Amniotic epithelial cell (primary cell): ENCODE measurements at regions not wholly inside any gene's neighbourhood (a gene's known extent, or its start where the extent isn't known, plus 50 kb on each side); places are given as distances from the start of the nearest gene placed in this dataset.

Experiments
- DNase-seq: peaks from one replicate; pipeline ENCODE4 v3.0.0-alpha.2; 2010; ENCODE audit warnings: low read depth

GRCh38 chr19:31402529-31403316 is 53.5 kb upstream of the TSHZ3 start:
- no peak for DNase-seq

- no peak for DNase-seq
These were observed 56.9 kb upstream of the TSHZ3 start for GRCh38 chr19:31406106-31406505.

- DNase-seq: peak; percentile 73
These were observed 59.4 kb upstream of the TSHZ3 start for GRCh38 chr19:31408460-31409124.

GRCh38 chr19:31413353-31413752 is 64.1 kb upstream of the TSHZ3 start:
- DNase-seq: no peak

GRCh38 chr19:31415322-31415721 is 66.1 kb upstream of the TSHZ3 start:
- DNase-seq: no peak

GRCh38 chr19:31416548-31416947 is 67.3 kb upstream of the TSHZ3 start:
- no peak for DNase-seq

GRCh38 chr19:31418055-31418454 is 68.8 kb upstream of the TSHZ3 start:
- no peak for DNase-seq

GRCh38 chr19:31418692-31419430 is 69.6 kb upstream of the TSHZ3 start:
- no peak for DNase-seq

GRCh38 chr19:31419871-31420445 is 70.7 kb upstream of the TSHZ3 start:
- DNase-seq: no peak

- no peak for DNase-seq
These were observed 71.8 kb upstream of the TSHZ3 start for GRCh38 chr19:31421082-31421481.

GRCh38 chr19:31421856-31422255 is 72.6 kb upstream of the TSHZ3 start:
- no peak for DNase-seq

- no peak for DNase-seq
These were observed 74.7 kb upstream of the TSHZ3 start for GRCh38 chr19:31423896-31424295.

GRCh38 chr19:31424861-31425620 is 75.8 kb upstream of the TSHZ3 start:
- no peak for DNase-seq

GRCh38 chr19:31427857-31428256 is 78.6 kb upstream of the TSHZ3 start:
- no peak for DNase-seq

- DNase-seq: no peak
These were observed 81.1 kb upstream of the TSHZ3 start for GRCh38 chr19:31430381-31430780.

GRCh38 chr19:31432201-31432810 is 83.1 kb upstream of the TSHZ3 start:
- DNase-seq: no peak

GRCh38 chr19:31436121-31436776 is 87.0 kb upstream of the TSHZ3 start:
- peak; percentile 27 for DNase-seq

- no peak for DNase-seq
These were observed 89.4 kb upstream of the TSHZ3 start for GRCh38 chr19:31438401-31439269.

GRCh38 chr19:31439270-31439573 is 90.0 kb upstream of the TSHZ3 start:
- no peak for DNase-seq

GRCh38 chr19:31444931-31445330 is 95.7 kb upstream of the TSHZ3 start:
- DNase-seq: no peak
